ENCODE measurements at regions not wholly inside any gene's neighbourhood (a gene's known extent, or its start where the extent isn't known, plus 50 kb on each side); places are given as distances from the start of the nearest gene placed in this dataset.

- TF ChIP-seq EZH2phosphoT487 (IDR thresholded peaks at IDR 0.05; ENCODE audit: borderline replicate concordance) = no peak
- TF ChIP-seq CTCF (conservative IDR thresholded peaks at IDR 0.05; ENCODE audit: low read length) = no peak
- H3K9me2 ChIP-seq (replicated peaks; ENCODE audit: low read depth, low read length) = no peaks in the 10 kb centered on the region
Measured at GRCh38 chr21:35573472-35574374, 486.6 kb downstream of the SETD4 start.

GRCh38 chr21:35571910-35572309, 488.4 kb downstream of the SETD4 start:
- TF ChIP-seq CTCF (conservative IDR thresholded peaks at IDR 0.05; ENCODE audit: low read length) (no peak), EZH2phosphoT487 (IDR thresholded peaks at IDR 0.05; ENCODE audit: borderline replicate concordance) (no peak)
- H3K79me2 ChIP-seq (ENCODE audit: insufficient read depth, low read length) = no peaks in the 10 kb centered on the region
- H3F3A ChIP-seq (ENCODE audit: low read depth) = no peaks in the 10 kb centered on the region
- H3K4me3 ChIP-seq (ENCODE audit: low read length, poor library complexity, severe bottlenecking) = no peak overlapping the region
- no peak overlapping the region for H3K4me2 ChIP-seq (ENCODE audit: low read depth, low read length, poor library complexity, severe bottlenecking)
- H3K9me3 ChIP-seq (ENCODE audit: insufficient read depth, low read depth, low read length) = no peaks in the 10 kb centered on the region
- no peaks in the 10 kb centered on the region for H4K20me1 ChIP-seq (ENCODE audit: insufficient read depth, low read length, poor library complexity, severe bottlenecking)
- H3K9me2 ChIP-seq (replicated peaks; ENCODE audit: low read depth, low read length) = no peaks in the 10 kb centered on the region
- H3K4me1 ChIP-seq (ENCODE audit: insufficient read depth, low read length, poor library complexity, severe bottlenecking) = no peaks in the 10 kb centered on the region
- H3K36me3 ChIP-seq (ENCODE audit: insufficient read depth, low read length) = no peaks in the 10 kb centered on the region
- no peaks in the 10 kb centered on the region for H3K27me3 ChIP-seq (ENCODE audit: insufficient read depth, low read length, poor library complexity, severe bottlenecking)
- H2AFZ ChIP-seq (ENCODE audit: low read length) = no peak overlapping the region
- no peak overlapping the region for H3K9ac ChIP-seq (ENCODE audit: low read depth, low read length, poor library complexity, severe bottlenecking)

More at GRCh38 chr21:35573472-35574374, 486.6 kb downstream of the SETD4 start:
- Histone ChIP-seq H3K9me3 (ENCODE audit: insufficient read depth, low read depth, low read length) (no peaks in the 10 kb centered on the region), H3K27me3 (ENCODE audit: insufficient read depth, low read length, poor library complexity, severe bottlenecking) (no peaks in the 10 kb centered on the region), H3K4me1 (ENCODE audit: insufficient read depth, low read length, poor library complexity, severe bottlenecking) (no peaks in the 10 kb centered on the region), H4K20me1 (ENCODE audit: insufficient read depth, low read length, poor library complexity, severe bottlenecking) (no peaks in the 10 kb centered on the region), H3K4me2 (ENCODE audit: low read depth, low read length, poor library complexity, severe bottlenecking) (no peak overlapping the region), H3K79me2 (ENCODE audit: insufficient read depth, low read length) (no peaks in the 10 kb centered on the region), H3K9ac (ENCODE audit: low read depth, low read length, poor library complexity, severe bottlenecking) (no peak overlapping the region), H3F3A (ENCODE audit: low read depth) (no peaks in the 10 kb centered on the region), H3K4me3 (ENCODE audit: low read length, poor library complexity, severe bottlenecking) (no peak overlapping the region), H2AFZ (ENCODE audit: low read length) (no peak overlapping the region), H3K36me3 (ENCODE audit: insufficient read depth, low read length) (no peaks in the 10 kb centered on the region)

GRCh38 chr21:35568643-35569042, 491.7 kb downstream of the SETD4 start:
- Histone ChIP-seq H2AFZ (ENCODE audit: low read length) (no peak overlapping the region), H3F3A (ENCODE audit: low read depth) (no peaks in the 10 kb centered on the region), H3K79me2 (ENCODE audit: insufficient read depth, low read length) (no peaks in the 10 kb centered on the region), H3K27me3 (ENCODE audit: insufficient read depth, low read length, poor library complexity, severe bottlenecking) (no peaks in the 10 kb centered on the region), H4K20me1 (ENCODE audit: insufficient read depth, low read length, poor library complexity, severe bottlenecking) (no peaks in the 10 kb centered on the region), H3K9ac (ENCODE audit: low read depth, low read length, poor library complexity, severe bottlenecking) (no peak overlapping the region), H3K36me3 (ENCODE audit: insufficient read depth, low read length) (no peaks in the 10 kb centered on the region), H3K4me3 (ENCODE audit: low read length, poor library complexity, severe bottlenecking) (no peak overlapping the region), H3K4me1 (ENCODE audit: insufficient read depth, low read length, poor library complexity, severe bottlenecking) (no peaks in the 10 kb centered on the region), H3K9me3 (ENCODE audit: insufficient read depth, low read depth, low read length) (no peaks in the 10 kb centered on the region), H3K9me2 (replicated peaks; ENCODE audit: low read depth, low read length) (no peaks in the 10 kb centered on the region), H3K4me2 (ENCODE audit: low read depth, low read length, poor library complexity, severe bottlenecking) (no peak overlapping the region)
- TF ChIP-seq EZH2phosphoT487 (IDR thresholded peaks at IDR 0.05; ENCODE audit: borderline replicate concordance) (no peak), CTCF (conservative IDR thresholded peaks at IDR 0.05; ENCODE audit: low read length) (no peak)
